ENCODE measurements at regions not wholly inside any gene's neighbourhood (a gene's known extent, or its start where the extent isn't known, plus 50 kb on each side); places are given as distances from the start of the nearest gene placed in this dataset.

DNA sequence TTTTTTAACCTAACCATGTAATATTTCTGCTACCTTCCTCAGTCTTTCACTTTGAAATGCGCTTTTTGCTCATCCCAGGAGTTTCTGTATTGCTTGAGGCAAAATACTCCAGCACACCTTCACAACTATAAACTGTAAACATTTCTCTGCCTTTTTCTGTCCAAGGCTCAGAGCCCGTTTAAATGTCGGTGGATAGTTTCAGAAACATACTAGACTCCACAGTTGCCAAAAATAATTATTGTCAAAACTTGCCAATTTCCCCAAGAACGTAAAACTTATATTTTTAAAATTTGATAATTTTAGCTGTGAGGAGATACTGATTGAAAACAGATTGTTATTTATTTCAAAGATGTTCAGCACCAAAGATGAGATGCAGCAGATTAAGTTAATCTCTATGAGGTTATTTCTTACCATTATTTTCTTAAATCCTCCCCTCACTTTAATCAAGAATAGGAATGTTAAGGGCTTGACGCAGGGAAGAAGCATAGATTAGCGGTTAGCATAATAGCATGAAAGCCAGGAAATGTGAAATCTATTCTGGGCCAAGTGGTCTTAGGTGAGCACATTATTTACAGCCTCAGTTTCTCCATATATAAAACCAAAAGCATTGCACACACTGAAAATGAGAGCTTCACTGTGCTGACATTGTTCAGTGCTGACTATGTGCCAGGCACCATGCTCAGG lies 91.5 kb upstream of the ESRRG start:
- Histone ChIP-seq H3K9me3 (replicated peaks; ENCODE audit: control insufficient read depth, insufficient read depth, low read depth, low read length) (no peaks in the 10 kb centered on the region), H3K4me1 (replicated peaks in 1 of 2; ENCODE audit: control insufficient read depth in 2 of 2, insufficient read depth in 2 of 2, low read length in 2 of 2) (no peaks in the 10 kb centered on the region), H3K36me3 (ENCODE audit: control insufficient read depth, insufficient read depth, low read length) (no peaks in the 10 kb centered on the region), H2AFZ (ENCODE audit: low read depth, low read length) (no peak overlapping the region), H3K27me3 (ENCODE audit: control insufficient read depth in 2 of 2, insufficient read depth in 2 of 2, low read length in 2 of 2) (no peaks in the 10 kb centered on the region), H3K9me1 (ENCODE audit: control insufficient read depth, insufficient read depth, low read length) (no peaks in the 10 kb centered on the region), H3K9ac (ENCODE audit: insufficient read depth in 1 of 2, low read depth in 2 of 2, low read length in 2 of 2) (no peak overlapping the region), H3K27ac (ENCODE audit: extremely low read depth, low read depth, low read length) (no peak overlapping the region), H3K4me3 (no peak overlapping the region), H3K4me2 (ENCODE audit: insufficient read depth, low read length) (no peak overlapping the region), H3K79me2 (ENCODE audit: control insufficient read depth, insufficient read depth, low read length) (no peaks in the 10 kb centered on the region), H4K20me1 (replicated peaks; ENCODE audit: control insufficient read depth, insufficient read depth, low read length) (no peaks in the 10 kb centered on the region)
- 2% methylated on average over 6 of the region's 6 CpGs for WGBS (ENCODE audit: insufficient coverage, low coverage, missing lambda C conversion rate)
- in situ Hi-C loops (cut with MboI) = no loop called here
- POLR2A ChIA-PET = no interaction called here
- no peak for FAIRE-seq
- BruUV-seq (replicated peaks) = no TSS peak
- ATAC-seq = no peak
- DNase-seq (ENCODE audit: extremely low read depth in 1 of 4, low spot score in 3 of 4) = no peak
- intact Hi-C loops (cut with micrococcal nuclease) = no loop called here
- CTCF ChIA-PET (ENCODE audit: low intra/inter-chr PET ratio) = no interaction called here
- TF ChIP-seq ZNF175 (CRISPR knock-in tag; IDR thresholded peaks at IDR 0.05; ENCODE audit: low read depth) (no peak), POU5F1 (IDR thresholded peaks at IDR 0.05; ENCODE audit: borderline replicate concordance, low read depth, low read length, partially characterized antibody) (no peak), BRCA1 (IDR thresholded peaks at IDR 0.05) (no peak), BRCA1 (CRISPR knock-in tag; IDR thresholded peaks at IDR 0.05) (no peak), DACH1 (IDR thresholded peaks at IDR 0.05; ENCODE audit: partially characterized antibody) (no peak), ZBTB1 (CRISPR knock-in tag; IDR thresholded peaks at IDR 0.05; ENCODE audit: borderline replicate concordance, low read depth) (no peak), SMAD3 (CRISPR knock-in tag; conservative IDR thresholded peaks at IDR 0.05) (no peak), POLR2G (IDR thresholded peaks at IDR 0.05; ENCODE audit: low read depth, low read length) (no peak), NR2C1 (IDR thresholded peaks at IDR 0.05) (no peak), NR2C1 (tag; IDR thresholded peaks at IDR 0.05) (no peak), XRCC4 (IDR thresholded peaks at IDR 0.05; ENCODE audit: extremely low read depth, insufficient read depth, insufficient read length) (no peak)
- TF ChIP-seq, protein P1, sequence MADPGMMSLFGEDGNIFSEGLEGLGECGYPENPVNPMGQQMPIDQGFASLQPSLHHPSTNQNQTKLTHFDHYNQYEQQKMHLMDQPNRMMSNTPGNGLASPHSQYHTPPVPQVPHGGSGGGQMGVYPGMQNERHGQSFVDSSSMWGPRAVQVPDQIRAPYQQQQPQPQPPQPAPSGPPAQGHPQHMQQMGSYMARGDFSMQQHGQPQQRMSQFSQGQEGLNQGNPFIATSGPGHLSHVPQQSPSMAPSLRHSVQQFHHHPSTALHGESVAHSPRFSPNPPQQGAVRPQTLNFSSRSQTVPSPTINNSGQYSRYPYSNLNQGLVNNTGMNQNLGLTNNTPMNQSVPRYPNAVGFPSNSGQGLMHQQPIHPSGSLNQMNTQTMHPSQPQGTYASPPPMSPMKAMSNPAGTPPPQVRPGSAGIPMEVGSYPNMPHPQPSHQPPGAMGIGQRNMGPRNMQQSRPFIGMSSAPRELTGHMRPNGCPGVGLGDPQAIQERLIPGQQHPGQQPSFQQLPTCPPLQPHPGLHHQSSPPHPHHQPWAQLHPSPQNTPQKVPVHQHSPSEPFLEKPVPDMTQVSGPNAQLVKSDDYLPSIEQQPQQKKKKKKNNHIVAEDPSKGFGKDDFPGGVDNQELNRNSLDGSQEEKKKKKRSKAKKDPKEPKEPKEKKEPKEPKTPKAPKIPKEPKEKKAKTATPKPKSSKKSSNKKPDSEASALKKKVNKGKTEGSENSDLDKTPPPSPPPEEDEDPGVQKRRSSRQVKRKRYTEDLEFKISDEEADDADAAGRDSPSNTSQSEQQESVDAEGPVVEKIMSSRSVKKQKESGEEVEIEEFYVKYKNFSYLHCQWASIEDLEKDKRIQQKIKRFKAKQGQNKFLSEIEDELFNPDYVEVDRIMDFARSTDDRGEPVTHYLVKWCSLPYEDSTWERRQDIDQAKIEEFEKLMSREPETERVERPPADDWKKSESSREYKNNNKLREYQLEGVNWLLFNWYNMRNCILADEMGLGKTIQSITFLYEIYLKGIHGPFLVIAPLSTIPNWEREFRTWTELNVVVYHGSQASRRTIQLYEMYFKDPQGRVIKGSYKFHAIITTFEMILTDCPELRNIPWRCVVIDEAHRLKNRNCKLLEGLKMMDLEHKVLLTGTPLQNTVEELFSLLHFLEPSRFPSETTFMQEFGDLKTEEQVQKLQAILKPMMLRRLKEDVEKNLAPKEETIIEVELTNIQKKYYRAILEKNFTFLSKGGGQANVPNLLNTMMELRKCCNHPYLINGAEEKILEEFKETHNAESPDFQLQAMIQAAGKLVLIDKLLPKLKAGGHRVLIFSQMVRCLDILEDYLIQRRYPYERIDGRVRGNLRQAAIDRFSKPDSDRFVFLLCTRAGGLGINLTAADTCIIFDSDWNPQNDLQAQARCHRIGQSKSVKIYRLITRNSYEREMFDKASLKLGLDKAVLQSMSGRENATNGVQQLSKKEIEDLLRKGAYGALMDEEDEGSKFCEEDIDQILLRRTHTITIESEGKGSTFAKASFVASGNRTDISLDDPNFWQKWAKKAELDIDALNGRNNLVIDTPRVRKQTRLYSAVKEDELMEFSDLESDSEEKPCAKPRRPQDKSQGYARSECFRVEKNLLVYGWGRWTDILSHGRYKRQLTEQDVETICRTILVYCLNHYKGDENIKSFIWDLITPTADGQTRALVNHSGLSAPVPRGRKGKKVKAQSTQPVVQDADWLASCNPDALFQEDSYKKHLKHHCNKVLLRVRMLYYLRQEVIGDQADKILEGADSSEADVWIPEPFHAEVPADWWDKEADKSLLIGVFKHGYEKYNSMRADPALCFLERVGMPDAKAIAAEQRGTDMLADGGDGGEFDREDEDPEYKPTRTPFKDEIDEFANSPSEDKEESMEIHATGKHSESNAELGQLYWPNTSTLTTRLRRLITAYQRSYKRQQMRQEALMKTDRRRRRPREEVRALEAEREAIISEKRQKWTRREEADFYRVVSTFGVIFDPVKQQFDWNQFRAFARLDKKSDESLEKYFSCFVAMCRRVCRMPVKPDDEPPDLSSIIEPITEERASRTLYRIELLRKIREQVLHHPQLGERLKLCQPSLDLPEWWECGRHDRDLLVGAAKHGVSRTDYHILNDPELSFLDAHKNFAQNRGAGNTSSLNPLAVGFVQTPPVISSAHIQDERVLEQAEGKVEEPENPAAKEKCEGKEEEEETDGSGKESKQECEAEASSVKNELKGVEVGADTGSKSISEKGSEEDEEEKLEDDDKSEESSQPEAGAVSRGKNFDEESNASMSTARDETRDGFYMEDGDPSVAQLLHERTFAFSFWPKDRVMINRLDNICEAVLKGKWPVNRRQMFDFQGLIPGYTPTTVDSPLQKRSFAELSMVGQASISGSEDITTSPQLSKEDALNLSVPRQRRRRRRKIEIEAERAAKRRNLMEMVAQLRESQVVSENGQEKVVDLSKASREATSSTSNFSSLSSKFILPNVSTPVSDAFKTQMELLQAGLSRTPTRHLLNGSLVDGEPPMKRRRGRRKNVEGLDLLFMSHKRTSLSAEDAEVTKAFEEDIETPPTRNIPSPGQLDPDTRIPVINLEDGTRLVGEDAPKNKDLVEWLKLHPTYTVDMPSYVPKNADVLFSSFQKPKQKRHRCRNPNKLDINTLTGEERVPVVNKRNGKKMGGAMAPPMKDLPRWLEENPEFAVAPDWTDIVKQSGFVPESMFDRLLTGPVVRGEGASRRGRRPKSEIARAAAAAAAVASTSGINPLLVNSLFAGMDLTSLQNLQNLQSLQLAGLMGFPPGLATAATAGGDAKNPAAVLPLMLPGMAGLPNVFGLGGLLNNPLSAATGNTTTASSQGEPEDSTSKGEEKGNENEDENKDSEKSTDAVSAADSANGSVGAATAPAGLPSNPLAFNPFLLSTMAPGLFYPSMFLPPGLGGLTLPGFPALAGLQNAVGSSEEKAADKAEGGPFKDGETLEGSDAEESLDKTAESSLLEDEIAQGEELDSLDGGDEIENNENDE (IDR thresholded peaks at IDR 0.05; ENCODE audit: low read depth, low read length) = no peak
